NCI-H1930 (cell line): ENCODE measurements at regions not wholly inside any gene's neighbourhood (a gene's known extent, or its start where the extent isn't known, plus 50 kb on each side); places are given as distances from the start of the nearest gene placed in this dataset.
"Not testable (repeated sequence)": the region's sequence is repeated elsewhere in the genome, so short reads cannot be mapped to it uniquely, and the experiment has no call there.

Source experiments
- DNase-seq, 2 experiments: peaks; one replicate each; lab custom pipeline; 2025; lab: John Stamatoyannopoulos, UW

DNA sequence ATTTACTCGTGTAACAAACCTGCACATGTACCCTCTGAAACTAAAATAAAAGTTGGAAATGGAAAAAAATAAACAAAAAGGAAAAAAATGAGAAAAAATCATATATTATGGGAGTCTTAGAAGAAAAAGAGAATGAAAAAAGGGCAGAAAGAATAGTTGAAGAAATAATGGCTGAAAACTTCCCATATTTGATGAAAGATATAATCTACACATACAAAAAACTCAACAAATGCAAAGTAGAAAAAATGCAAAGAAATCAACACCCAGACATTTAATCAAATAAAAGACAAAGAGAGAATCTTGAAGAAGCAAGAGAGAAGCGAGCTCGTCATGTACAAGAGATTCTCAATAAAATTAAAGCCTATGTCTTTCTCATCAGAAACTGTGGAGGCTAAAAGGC lies 73.8 kb downstream of the SLC25A46 start:
- no peak for DNase-seq

DNA sequence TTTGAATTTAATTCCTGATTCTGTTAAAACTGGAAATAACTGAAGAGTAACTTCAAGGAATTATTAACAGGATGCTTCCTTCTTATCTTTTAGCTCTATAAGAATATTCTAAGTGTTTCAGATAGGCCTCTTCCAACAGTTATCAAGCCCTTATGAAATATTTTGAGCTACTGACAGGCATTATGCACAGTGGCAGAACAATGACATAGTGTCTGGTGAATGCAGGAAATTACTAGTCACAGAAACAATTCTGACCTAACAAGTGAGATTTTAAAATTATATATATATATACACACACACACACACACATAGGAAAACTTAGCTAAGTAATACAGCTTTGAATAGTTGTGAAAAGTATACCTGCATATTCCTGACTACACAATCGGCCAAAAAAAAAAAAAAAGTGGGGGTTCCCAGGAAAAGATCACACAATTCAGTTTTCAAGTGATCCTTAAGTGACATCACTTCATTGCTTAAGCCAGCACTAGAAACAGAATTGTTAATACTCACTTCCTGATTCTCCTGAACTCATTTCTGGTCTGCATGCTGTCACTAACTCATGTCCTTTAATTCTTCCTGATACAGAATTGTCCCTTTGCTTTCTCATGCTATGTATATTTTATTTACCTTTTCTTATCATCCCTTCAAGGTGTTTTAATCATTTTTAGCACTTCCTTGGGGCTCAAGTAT lies 77.3 kb downstream of the SLC25A46 start:
- no peak for DNase-seq

DNA sequence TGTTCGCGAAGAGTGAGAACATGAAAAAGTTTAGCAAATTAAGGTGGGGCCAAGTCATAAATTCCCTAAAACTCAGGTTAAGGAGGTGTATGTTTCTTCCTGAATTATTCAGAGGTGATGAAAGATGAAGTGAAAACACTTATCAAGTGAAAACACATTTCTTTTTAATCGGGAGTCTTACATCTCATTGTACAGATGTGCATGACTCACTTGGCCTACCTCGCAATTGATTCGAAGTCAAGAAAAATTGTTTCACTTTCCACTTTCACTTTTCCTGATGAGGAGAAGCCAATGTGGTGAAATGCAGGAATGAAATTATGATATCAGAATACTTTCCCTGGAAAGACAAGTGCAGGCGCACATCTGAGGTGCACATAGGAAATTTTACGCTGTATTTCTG lies 78.7 kb downstream of the SLC25A46 start:
- DNase-seq, result no peak

DNA sequence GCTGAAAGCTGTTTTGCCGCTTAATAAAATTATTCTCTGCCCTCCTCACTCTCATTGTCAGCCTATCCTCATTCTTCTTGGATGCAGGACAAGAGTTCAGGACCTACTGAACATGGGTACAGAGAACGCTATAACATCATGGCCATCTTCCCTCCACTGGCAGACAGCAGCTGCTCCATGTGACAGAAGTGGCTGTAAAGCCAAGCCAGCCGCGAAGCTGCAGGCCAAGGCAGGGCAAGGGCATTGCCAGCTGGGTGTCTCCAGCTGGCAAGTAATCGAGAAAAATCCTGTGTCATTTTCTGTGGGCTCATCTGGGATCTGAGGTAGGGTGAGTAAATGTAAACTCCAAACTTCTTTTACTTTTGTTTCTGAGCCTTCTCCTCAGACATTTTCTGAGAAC lies 84.8 kb downstream of the SLC25A46 start:
- no peak for DNase-seq

DNA sequence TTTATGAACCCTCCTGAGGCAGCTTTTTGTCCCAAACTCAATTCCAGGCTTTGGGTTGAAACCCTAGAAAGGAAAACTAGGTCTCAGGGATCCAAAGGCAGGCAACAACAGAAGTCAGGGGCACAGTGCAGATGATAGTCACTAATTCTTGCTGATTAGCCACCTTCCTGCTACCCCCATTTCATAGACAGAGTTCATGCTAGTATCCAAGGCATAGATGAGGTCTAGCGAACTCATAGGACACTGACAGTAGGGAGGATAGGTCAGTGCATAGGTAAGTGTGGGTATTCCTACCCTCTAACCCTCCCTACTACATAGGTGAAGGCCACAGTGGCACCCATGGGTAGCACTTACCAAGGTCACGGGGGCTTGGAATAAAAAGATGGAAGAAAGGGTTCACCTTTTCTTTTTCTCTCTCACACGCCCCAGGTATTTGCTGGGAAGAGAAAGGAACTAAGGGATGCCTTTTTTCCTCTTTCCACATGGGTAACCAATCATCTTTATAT lies 86.2 kb downstream of the SLC25A46 start:
- DNase-seq, result no peak

DNA sequence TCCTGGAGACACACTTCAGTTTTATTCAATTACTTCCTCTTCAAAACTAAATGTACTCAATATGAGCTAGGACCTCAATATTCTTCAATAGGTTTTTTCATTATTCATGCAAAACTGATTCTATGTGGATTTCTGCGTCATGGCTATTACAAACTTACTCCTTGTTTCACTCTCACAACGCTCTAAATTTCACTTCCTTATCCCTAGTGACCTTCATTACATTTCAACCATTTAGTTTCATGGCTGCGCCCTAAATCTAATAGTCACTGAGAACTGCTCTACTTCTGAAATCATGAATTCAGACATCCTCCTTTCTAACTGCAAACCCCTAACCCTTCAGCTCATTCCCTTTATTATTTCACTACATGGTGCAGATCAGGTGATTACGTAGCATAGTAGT lies 93.9 kb downstream of the SLC25A46 start:
- DNase-seq, result no peak

DNA sequence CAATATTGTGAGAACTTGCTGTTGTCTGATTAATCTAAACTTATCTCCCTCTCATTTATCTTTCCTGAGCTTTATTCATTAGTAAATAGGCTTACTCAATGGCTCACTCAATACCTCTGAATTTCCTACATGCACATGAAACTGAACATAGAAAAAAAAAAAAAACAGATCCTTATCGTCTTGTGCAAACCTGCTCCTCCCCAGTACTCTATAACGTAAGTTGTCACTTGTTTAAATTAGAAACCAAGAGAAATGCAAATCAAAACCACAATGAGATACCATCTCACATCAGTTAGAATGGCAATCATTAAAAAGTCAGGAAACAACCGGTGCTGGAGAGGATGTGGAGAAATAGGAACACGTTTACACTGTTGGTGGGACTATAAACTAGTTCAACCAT lies 96.1 kb downstream of the SLC25A46 start:
- not testable (repeated sequence) for DNase-seq

DNA sequence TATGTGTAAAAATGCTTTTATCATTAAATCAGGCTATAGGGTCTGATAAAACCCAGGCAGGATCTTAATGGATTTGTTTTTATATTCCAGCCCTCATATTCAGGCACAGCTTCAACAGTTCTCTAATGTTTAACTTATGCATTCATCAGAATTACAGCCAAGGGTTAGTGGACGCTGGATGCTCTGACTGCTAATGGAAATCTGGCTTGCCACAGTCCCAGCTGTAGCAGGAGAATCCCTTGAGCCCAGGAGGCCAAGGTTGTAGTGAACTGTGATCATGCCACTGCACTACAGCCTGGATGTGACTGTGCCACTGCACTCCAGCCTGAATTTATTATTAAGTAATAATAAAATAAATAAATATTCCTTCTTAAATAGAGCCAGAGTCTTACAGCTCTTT lies 98.0 kb downstream of the SLC25A46 start:
- no peak for DNase-seq

DNA sequence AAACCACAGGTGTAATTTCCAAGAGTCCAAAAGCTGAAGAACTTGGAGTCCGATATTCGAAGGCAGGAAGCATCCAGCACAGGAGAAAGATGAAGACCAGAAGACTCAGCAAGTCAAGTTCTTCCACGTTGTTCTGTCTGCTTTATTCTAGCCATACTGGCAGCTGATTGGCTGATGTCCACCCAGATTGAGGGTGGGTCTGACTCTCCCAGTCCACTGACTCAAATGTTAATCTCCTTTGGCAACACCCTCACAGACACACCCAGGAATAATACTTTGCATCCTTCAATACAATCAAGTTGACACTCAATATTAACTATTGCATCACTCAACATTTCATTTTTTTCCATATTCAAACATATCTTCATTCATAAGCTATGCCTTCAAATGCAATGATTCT lies 99.5 kb downstream of the SLC25A46 start:
- DNase-seq, result not testable (repeated sequence)

DNA sequence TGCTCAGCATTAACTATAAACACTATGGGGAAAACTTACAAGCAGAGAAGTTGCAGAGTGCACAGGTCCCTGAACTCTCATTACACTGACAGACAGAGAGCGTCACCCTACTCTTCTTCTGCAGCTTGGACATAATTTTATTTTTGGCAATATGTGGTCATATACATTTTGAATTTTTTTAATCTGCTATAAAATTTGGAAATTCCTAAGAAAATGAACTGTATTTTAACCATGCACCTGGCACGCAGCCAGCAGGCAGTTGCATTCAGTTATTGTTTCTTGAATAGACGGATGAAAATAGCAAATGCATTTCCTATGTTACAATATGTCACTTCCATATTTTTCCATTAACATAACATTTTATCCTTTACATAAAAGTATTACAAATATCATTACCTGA lies 100.2 kb downstream of the SLC25A46 start:
- DNase-seq, result no peak

DNA sequence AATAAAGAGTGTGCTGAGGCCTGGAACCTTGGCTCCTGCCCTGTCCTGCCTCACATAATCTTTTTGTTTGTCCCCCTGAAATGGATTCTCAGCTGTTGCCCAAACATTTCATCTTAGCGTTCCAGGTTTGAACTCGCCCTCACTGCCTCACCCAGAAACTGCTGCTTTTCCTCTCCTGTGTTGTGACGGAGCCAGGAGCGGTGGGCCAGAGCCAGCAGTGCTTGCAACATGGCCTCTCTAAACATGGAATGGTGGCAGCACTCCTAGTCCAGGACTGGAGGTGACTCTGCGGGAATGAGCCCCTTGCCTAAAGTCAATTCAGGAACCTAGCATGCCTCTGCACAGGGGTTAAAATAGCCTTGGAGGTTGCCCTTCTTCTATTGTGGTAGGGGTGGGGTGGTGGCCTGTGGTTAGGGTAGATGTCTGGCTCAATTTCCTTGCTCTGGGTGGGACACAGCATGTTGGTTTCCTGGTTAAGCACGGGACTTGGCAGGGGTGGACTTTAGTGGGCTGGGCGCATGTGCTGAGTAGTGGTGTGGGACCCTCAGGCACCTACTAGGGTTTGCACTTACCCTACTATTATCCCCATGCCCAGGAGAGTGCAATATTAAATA lies 101.6 kb downstream of the SLC25A46 start:
- no peak for DNase-seq

DNA sequence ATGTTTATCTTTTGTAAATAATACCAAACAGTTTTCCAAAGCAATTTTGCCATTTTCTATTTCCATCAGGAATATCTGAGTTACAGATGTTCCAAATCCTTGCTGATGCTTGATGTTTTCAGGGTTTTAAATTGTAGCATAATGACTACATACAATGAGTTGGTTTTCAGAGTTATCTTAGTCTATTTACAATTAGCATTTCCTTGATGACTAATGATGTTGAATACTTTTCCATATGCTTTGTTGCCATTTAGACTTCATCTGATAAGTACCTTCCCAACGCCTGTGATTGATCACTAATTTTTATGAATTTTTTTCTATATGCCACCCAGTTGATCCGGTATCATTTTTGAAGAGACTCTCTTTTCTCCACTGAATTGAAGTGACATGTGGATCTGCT lies 102.3 kb downstream of the SLC25A46 start:
- no peak for DNase-seq

DNA sequence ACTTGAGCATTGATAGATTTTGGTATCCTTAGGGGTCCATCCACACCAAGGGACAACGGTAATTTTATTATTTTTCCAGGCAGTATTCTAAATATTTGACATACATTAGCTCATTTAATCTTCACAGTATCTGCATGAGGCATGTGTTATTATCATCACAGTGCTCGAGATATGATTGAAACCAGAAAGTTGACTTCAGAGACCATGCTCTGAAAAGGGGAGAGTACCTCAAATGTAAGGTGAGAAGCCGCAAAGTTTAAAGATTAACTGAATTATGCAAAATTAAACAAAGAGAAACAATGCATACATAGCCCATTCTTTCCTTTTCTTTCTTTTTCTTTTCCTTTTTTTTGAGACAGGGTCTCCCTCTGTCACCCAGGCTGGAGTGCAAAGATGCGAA lies 104.1 kb downstream of the SLC25A46 start:
- DNase-seq, result no peak

DNA sequence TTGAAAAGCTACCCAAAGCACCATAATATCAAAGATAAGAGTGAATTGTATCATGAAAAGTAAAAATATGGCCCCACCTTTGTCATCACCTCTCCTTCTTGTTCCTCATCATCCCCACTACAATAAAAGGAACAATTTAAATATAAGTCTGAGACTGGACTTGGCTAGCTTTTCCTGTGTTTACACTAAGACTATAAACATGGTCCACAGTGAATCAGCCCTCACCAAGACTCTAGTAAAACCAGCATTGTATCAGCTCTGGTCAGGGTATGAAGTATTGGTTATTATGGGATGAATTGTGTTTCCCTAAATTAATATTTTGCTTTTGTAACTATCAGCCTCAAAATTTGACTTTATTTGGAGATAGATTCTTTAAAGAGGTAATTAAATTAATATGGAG lies 105.4 kb downstream of the SLC25A46 start:
- no peak for DNase-seq

DNA sequence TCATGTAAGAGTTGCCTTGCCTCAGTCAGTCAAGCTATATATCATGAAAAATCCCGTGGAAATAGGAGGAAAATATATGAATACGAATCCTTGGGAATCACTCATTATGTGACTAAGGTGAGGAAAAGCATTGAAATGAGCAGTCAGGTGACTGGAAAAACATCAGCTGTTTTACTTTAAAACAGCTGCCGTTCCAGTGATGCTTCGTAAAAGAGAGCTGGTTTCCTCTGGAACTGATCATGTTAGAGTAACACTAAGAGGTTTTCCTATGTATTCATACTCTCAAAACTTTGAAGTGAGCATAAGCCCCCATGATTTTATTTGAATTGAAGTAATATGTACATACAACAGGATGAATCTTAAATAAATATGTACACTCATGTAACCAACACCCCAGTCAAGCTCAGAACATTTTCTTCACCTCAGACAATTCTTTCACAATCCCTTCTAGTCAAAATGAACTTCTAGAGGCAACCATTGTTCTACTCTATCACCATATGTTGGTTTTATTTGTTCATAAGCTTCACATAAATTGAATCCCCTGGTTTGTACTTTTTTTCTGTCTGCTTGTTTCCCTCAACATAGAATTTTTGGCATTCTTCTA lies 107.7 kb downstream of the SLC25A46 start:
- DNase-seq, result no peak

DNA sequence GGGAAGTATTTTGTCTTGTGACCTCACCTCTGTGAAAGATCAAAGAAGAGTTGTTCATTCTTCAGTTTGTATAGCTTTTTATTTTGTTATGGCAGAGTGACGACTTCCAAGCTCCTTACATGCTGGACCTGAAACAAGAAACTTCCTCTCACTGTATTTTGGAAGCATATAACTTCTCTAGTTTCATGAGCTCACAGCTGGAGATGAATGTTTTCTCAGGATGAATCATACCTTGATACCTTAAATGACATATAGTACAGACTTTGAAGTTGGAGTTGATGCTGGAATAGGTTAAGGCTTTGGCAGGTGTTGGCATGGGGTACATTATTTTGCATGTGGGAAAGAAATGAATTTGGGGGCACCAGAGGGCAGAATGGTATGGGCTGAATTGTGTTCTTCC lies 112.5 kb downstream of the SLC25A46 start:
- DNase-seq, result no peak

DNA sequence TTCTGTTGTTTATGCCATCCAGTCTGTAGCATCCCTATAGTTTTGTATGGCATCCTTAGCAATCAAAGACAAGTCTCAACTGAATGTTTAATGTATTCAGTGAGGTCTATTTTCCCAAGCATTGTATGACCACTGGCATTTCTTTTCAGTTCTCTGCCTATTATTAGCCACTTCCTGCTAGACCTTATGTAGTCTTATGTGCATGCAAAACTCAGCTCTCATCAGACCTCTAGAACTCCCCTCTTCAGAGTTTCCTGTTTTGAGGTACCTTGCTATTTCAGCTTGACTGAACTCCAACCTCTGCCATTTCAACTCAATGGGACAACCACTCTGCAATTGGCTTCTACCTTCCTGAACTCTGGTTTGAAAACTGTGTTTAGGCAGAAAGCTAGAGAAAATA lies 113.2 kb downstream of the SLC25A46 start:
- DNase-seq, result no peak

DNA sequence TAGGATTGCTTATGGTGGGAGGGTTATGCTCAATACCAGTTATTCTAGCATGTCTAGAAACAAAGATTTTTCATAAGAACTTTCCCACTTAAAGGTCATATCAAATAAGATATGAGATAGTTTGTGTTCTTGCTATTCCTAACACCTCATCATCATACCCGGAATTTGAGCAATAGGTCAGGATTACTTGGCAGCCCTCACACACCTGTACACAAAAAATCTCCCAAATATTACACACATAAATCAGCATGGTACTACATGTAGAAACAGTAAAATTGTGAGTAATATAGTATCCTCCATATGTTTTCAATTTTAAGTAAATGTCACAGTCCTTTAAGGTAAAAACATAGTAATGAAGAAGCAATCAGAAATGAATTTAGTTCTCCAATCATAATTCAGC lies 113.7 kb downstream of the SLC25A46 start:
- no peak for DNase-seq

DNA sequence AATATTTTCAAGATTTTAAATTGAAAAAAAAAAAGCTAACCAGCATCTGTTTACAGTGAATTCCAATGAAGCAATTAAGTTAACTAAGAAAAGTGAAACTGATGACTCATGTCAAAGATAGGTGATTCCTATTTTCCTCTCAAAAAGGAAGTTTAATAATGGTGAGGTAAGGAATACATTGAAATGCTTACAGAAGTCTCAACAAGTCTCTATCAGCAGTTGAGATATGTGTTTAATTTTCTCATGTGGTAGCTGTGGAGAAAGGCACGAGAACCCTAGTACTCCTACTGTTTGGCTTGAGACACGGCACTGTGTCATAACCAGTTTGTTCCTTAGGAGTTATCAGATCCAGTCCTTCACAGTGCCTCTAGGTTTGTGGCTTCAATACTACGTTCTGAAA lies 114.5 kb downstream of the SLC25A46 start:
- DNase-seq, result no peak

DNA sequence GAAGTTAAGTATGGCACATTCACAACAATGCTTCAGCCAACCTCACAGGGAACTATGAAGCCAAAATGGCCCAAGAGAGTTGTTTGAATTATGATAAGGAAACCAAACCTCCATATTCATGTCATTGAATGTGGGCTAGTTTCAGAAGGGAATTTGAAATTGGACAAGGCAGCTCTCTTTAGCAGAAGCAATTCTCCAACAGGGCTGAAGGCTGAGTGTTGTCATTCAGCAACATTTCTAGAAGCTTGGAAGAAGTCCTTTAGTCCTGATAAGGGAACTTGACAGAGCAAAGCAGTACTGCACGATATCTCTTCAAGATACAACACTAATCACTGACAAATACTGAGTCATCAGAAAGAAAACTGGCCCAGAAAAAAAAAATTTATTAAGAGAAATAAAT lies 115.4 kb downstream of the SLC25A46 start:
- no peak for DNase-seq

DNA sequence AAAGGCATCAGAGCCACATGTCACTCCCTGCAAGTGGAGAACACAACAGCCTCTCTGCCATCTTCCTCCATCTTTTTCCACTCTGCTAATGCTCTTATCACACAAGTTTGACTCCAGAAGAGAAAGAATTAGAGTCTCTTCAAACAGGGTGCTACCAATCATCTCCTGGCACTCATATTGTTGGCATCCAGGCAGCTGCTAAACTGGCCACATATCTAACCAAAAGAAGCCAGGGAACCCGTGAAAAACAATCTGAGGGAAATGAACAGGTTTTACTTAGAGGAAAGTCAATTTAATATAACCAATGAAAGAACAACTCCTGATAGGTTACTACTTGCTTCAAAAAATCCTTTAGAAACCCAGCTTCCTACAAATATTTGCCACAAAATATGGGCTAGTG lies 117.2 kb downstream of the SLC25A46 start:
- DNase-seq, result no peak

DNA sequence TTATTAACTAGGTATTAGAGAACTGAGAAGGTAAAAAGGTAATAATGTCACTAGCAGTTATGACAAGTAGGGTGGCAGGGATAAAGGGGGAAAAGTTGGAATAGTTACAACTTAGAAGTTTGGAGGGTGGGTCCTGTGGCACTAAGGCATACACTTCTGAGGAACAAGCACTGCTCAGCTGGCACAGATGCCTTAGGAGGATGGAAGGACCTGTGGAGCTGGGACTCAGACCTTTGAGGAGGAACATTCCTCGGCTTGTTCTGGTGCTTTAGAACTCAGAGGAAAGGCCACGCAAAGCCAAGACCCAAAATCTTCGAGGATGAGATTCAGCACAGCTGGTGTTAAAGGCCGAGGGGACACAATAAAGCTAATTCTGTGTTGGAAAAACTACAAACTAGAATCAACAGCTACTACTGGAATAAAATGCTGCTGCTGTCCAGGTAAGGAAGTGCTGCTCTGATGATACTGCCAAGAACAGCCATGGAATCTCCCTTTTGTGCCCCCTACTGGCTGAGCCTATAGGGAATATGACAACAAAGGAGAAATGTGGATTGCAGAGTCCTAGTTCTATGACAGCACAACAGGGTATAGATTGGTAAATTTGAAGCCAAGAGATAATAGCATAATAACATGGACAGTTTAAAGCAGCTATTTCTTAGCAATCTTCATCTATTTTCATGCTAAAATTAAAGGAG lies 126.7 kb downstream of the SLC25A46 start:
- peak in 1 of 2 experiments; percentile 17 for DNase-seq

DNA sequence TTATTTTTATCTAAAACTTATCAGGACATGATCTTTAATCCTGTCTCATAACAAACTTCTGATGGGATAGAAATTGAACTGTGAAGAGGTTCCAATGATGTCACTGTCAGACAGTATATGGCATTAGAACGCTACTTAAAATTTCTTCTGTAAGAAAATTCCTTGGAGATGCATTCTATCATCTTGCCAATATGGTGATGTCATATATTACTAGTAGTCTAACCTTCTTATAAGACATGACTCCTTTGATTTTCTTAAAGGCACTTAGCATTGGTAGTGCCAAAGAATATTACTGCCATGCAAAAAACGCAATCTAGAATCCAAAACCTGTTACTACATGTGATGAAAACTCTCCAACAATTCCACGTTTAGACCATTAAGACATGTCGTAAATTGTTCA lies 131.1 kb downstream of the SLC25A46 start:
- DNase-seq, result no peak
